ENCODE measurements at regions not wholly inside any gene's neighbourhood (a gene's known extent, or its start where the extent isn't known, plus 50 kb on each side); places are given as distances from the start of the nearest gene placed in this dataset.
"Not testable (repeated sequence)": the region's sequence is repeated elsewhere in the genome, so short reads cannot be mapped to it uniquely, and the experiment has no call there.

DNA sequence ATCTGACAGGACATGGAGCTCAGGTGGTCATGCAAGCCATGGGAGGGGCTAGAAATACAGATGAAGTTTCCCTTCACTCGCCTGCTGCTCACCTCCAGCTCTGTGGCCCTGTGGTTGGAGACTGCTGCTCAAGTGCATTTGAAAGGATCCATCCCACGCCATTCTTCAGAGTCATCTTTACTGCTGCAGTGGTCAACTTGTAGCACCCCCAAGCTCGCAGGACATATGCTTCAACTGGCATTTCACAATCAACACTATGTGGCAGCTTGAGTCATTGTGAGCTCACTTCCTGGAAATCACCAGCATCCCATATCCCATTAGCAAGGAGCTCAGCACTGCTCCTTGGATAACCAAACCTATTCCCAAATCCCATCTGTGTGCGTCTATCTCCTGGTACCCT is 116.2 kb upstream of the TP53BP2 start:
- not testable (repeated sequence) for DNase-seq (ENCODE audit: low read depth)

GRCh38 chr1:223952801-223953200 is 107.1 kb upstream of the TP53BP2 start:
- DNase-seq (ENCODE audit: low read depth): not testable (repeated sequence)

GRCh38 chr1:223951551-223951950 is 105.8 kb upstream of the TP53BP2 start:
- DNase-seq (ENCODE audit: low read depth): not testable (repeated sequence)

- not testable (repeated sequence) for DNase-seq (ENCODE audit: low read depth)
These were observed 104.2 kb upstream of the TP53BP2 start for GRCh38 chr1:223949944-223950343.

DNA sequence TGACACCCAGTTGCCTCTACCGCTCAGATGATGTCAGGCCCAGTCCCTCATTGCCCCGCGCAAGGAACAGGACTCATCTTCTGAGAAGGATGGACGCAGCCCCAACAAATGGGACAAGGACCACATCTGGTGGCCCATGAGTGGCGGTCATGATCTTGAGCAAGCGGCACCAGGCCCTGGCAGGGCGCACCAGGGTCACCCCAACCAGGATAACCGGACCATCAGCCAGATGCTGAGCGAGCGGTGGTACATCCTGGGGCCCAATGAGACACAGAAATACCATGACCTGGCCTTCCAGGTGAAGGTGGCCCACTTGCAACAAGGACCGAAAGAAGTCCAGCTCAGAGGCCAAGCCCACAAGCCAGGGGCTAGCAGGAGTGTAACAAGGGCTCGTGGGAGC is 102.3 kb upstream of the TP53BP2 start:
- DNase-seq (ENCODE audit: low read depth): not testable (repeated sequence)

- DNase-seq (ENCODE audit: low read depth): not testable (repeated sequence)
These were observed 90.8 kb upstream of the TP53BP2 start for GRCh38 chr1:223936592-223936991.

DNA sequence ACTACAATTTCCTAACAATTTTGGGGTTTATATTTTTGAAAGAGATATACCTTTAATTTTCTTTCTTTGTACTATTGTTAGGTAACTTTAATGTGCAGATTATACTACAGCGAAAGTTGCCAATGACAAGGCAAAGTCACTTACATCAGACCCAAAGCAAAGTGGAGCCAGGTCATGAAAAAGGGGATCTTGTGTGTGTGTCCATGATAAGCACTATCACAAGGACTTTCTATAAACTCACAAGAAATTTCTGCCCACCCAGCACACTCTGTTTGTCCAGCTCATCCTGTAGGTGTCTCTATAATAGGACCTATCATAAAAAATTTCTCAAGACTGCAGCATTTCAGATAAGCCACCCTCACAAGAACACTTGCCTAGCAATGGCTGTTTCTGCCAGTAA is 85.7 kb upstream of the TP53BP2 start:
- not testable (repeated sequence) for DNase-seq (ENCODE audit: low read depth)

- not testable (repeated sequence) for DNase-seq (ENCODE audit: low read depth)
These were observed 75.1 kb upstream of the TP53BP2 start for GRCh38 chr1:223920805-223921204.

- DNase-seq (ENCODE audit: low read depth): not testable (repeated sequence)
These were observed 69.7 kb upstream of the TP53BP2 start for GRCh38 chr1:223915476-223915875.

GRCh38 chr1:223913715-223914114 is 68.0 kb upstream of the TP53BP2 start:
- not testable (repeated sequence) for DNase-seq (ENCODE audit: low read depth)

GRCh38 chr1:223907943-223908587 is 62.3 kb upstream of the TP53BP2 start:
- not testable (repeated sequence) for DNase-seq (ENCODE audit: low read depth)

GRCh38 chr1:223903221-223903620 is 57.5 kb upstream of the TP53BP2 start:
- not testable (repeated sequence) for DNase-seq (ENCODE audit: low read depth)

DNA sequence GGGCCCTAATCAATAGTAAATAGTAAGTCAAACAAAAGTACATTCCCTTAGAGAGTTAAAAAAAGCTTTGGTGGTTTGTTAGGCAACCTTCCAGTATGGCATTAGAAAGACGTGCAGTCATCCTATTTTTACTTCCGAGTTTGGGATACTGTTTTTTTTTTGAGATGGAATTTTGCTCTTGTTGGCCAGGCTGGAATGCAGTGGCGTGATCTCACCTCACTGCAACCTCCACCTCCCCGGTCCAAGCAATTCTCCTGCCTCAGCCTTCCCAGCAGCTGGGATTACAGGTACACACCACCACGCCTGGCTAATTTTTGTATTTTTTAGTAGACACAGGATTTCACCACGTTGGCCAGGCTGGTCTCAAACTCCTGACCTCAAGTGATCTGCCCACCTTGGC is 54.0 kb upstream of the TP53BP2 start:
- DNase-seq (ENCODE audit: low read depth): not testable (repeated sequence)

GRCh38 chr1:223897097-223897496 is 51.4 kb upstream of the TP53BP2 start:
- DNase-seq (ENCODE audit: low read depth): not testable (repeated sequence)

GRCh38 chr1:223895950-223896349 is 50.2 kb upstream of the TP53BP2 start:
- not testable (repeated sequence) for DNase-seq (ENCODE audit: low read depth)

All from stimulated activated CD8-positive, alpha-beta memory T cell treated with anti-CD3 and anti-CD28 coated beads, Interleukin-12 subunit alpha, Interleukin-12 subunit beta, amount 100 ng/mL, for 4 hours (primary cell).